ENCODE measurements at regions not wholly inside any gene's neighbourhood (a gene's known extent, or its start where the extent isn't known, plus 50 kb on each side); places are given as distances from the start of the nearest gene placed in this dataset.

DNA sequence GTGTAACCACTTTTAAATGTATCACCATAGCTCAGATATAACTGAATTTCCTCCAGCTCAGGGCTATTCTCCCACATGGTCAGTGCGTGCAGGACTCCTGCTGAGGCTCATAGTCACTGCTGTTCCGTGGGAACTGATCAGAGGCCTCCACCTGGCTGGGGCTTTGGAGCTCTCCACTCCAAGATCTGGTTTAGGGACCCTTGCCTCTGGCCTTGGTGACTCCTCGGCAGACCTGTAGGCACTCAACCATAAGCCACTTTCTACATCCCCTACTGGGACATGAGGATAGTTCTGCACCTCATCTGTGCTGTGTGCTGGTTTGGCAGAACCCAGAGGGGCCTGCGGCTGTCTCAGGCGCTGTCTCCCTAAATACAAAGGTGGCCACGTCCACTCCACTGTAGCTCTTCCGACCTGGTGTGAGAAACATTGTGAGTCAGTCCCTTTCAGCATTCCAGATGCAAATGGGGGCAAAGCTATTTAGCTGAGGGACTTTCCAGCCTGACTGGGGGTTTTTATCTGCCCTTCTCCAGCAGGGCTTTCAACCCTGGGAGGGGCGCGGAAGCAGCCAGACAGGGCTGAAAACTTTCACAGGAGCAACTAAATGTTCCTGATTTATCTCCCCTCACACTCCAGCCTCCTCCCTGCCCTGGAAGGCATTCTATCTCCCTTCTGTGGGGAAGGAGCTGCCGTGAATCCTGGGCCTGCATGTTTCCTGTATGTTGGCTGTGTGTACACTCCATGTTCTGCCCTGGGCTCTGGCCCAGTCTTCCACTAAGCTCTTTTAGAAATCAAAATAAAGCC lies 218.3 kb upstream of the DAAM1 start:
- intact Hi-C loops (cut with DNase I), result no loop called here
- DNase-seq, result no peak
- TF ChIP-seq POLR2A (IDR thresholded peaks at IDR 0.05), result no peak
- TF ChIP-seq, protein P1, sequence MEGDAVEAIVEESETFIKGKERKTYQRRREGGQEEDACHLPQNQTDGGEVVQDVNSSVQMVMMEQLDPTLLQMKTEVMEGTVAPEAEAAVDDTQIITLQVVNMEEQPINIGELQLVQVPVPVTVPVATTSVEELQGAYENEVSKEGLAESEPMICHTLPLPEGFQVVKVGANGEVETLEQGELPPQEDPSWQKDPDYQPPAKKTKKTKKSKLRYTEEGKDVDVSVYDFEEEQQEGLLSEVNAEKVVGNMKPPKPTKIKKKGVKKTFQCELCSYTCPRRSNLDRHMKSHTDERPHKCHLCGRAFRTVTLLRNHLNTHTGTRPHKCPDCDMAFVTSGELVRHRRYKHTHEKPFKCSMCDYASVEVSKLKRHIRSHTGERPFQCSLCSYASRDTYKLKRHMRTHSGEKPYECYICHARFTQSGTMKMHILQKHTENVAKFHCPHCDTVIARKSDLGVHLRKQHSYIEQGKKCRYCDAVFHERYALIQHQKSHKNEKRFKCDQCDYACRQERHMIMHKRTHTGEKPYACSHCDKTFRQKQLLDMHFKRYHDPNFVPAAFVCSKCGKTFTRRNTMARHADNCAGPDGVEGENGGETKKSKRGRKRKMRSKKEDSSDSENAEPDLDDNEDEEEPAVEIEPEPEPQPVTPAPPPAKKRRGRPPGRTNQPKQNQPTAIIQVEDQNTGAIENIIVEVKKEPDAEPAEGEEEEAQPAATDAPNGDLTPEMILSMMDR (IDR thresholded peaks at IDR 0.05), result no peak

DNA sequence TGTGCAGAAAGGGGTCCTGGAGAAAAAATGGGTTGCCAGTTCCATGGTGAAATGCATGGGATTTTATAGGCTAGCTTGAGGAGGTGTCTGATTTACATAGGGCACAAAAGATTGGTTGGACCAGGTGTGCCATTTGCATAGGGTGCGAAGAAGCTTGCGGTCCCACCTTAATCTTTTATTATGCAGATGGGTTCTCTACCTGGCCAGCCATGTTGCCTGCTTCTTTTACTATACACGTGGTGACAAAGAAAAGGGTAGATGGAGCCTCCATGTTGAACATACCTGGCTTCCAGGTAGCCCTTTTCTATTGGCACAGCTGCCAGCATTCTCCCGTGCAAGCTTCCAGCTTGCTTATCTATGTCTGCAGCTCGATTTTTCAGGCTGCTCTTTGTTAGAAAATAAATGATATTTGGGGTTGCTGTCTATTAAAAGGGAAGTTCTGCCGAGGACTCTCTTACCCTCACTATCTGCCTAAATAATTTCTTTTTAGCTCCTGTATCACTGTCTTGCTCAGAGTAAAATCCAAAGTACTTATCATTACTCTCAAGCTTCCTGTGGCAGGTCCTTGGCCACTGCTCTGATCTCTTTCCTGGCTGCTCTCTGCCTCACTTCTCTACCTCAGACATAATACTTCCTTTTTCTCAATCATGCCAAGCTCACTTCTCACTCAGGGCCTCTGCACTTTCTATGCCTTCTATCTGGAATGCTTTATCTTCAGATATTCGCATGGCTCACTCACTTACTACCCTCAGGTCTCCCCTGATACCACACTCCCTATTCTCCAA lies 216.0 kb upstream of the DAAM1 start:
- 55 to 59% methylated on average over 7 of the region's 7 CpGs for WGBS, 2 donors
- no peak for TF ChIP-seq POLR2A (IDR thresholded peaks at IDR 0.05)
- TF ChIP-seq, protein P1 (IDR thresholded peaks at IDR 0.05), result no peak

More for the DNA sequence above, 218.3 kb upstream of the DAAM1 start:
- H3K4me1 ChIP-seq, result no peaks in the 10 kb centered on the region
- no peak overlapping the region for H3K27ac ChIP-seq
- no peaks in the 10 kb centered on the region for H3K36me3 ChIP-seq
- no peaks in the 10 kb centered on the region for H3K9me3 ChIP-seq
- H3K4me3 ChIP-seq, result no peak overlapping the region
- H3K27me3 ChIP-seq, result no peaks in the 10 kb centered on the region
- WGBS, 2 donors, result 60 to 70% methylated on average over 7 of the region's 10 CpGs

DNA sequence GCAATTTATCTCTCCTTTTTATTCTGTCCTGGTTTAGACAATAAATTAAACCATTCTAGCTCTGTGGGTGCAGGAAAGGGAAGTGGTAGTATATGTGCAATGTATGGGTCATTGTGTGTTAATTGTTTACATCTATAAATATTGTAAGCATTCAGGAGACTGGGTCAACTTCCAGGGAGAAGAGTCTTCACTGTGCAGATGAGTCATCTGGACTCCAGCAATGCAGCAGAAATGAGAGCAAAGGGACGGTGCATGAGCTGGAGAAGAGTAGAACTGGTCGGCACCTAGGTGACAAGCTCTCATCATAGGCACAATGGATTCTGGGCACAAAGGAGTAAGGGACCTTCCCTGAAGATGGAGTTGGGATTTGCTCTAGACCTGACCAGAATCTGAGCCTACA lies 211.1 kb upstream of the DAAM1 start:
- no peak overlapping the region for H3K27ac ChIP-seq
- no peak overlapping the region for H3K4me3 ChIP-seq
- TF ChIP-seq, protein P1 (IDR thresholded peaks at IDR 0.05), result no peak
- no peak for TF ChIP-seq POLR2A (IDR thresholded peaks at IDR 0.05)
- WGBS, 2 donors, result 72% methylated on average over 2 of the region's 2 CpGs
- no peaks in the 10 kb centered on the region for H3K4me1 ChIP-seq
- H3K9me3 ChIP-seq, result no peaks in the 10 kb centered on the region
- intact Hi-C loops (cut with DNase I), result no loop called here
- no peaks in the 10 kb centered on the region for H3K36me3 ChIP-seq
- no peaks in the 10 kb centered on the region for H3K27me3 ChIP-seq
- no peak for DNase-seq

More for the DNA sequence above, 216.0 kb upstream of the DAAM1 start:
- Histone ChIP-seq H3K36me3 (no peaks in the 10 kb centered on the region), H3K4me3 (no peak overlapping the region), H3K27ac (no peak overlapping the region), H3K9me3 (no peaks in the 10 kb centered on the region), H3K27me3 (no peaks in the 10 kb centered on the region), H3K4me1 (no peaks in the 10 kb centered on the region)
- intact Hi-C loops (cut with DNase I), result no loop called here
- DNase-seq, result no peak

DNA sequence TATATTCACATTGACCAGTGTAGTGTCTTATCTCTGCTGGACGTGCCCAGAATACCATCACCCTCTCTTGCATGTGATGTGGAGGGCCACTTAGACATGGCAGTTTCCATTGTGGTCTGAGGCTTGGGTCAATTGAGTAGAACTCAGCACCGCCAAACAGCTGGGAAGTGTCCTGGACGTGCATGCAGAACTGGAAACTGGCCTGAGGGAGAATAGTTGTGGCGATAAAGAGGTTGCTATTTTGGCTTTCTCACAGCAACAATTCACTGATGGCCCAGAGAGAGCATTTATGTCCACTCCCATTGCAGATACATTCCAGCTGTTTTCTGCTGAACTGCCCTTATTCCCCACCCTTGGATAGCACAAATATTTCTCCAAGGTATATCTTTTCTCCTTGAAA lies 210.1 kb upstream of the DAAM1 start:
- no peaks in the 10 kb centered on the region for H3K36me3 ChIP-seq
- H3K4me3 ChIP-seq, result no peak overlapping the region
- intact Hi-C loops (cut with DNase I), result no loop called here
- H3K4me1 ChIP-seq, result no peaks in the 10 kb centered on the region
- H3K27me3 ChIP-seq, result no peaks in the 10 kb centered on the region
- no peaks in the 10 kb centered on the region for H3K9me3 ChIP-seq
- TF ChIP-seq, protein P1 (IDR thresholded peaks at IDR 0.05), result no peak
- TF ChIP-seq POLR2A (IDR thresholded peaks at IDR 0.05), result no peak
- no peak overlapping the region for H3K27ac ChIP-seq
- WGBS, 2 donors, result 45 to 64% methylated on average over 4 of the region's 4 CpGs
- no peak for DNase-seq

DNA sequence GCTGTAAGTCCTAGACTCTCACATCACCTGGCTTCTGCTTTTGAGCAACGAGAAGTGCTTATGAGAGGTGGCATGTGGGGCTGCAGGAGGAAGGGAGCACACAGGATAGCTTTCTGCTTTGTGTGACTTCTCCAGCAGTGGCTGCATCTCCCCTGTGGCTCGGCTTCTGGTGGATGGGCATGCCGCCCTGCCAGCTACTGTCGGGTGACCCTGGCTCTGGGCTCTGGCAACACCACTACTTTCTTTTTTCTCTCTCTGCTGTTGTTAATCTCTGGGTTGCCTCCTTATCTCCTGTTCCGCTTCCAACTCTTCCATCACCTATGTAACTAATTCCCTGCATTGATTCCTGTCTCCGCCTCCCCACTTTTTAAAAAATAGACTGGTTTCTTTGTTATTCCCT lies 209.1 kb upstream of the DAAM1 start:
- 60 to 71% methylated on average over 6 of the region's 6 CpGs for WGBS, 2 donors
- no peak overlapping the region for H3K4me3 ChIP-seq

More for the DNA sequence above, 209.1 kb upstream of the DAAM1 start:
- Histone ChIP-seq H3K36me3 (no peaks in the 10 kb centered on the region), H3K27ac (no peak overlapping the region), H3K27me3 (no peaks in the 10 kb centered on the region), H3K9me3 (no peaks in the 10 kb centered on the region), H3K4me1 (no peaks in the 10 kb centered on the region)
- intact Hi-C loops (cut with DNase I), result no loop called here
- TF ChIP-seq, protein P1 (IDR thresholded peaks at IDR 0.05), result no peak
- no peak for TF ChIP-seq POLR2A (IDR thresholded peaks at IDR 0.05)
- DNase-seq, result no peak
